ENCODE measurements at regions not wholly inside any gene's neighbourhood (a gene's known extent, or its start where the extent isn't known, plus 50 kb on each side); places are given as distances from the start of the nearest gene placed in this dataset.
"Not testable (repeated sequence)": the region's sequence is repeated elsewhere in the genome, so short reads cannot be mapped to it uniquely, and the experiment has no call there.

GRCh38 chr5:91243286-91243685 is 139.8 kb downstream of the ARRDC3 start:
- no peak for DNase-seq (ENCODE audit: low read depth in 3 of 3)

GRCh38 chr5:91241460-91241859 is 141.7 kb downstream of the ARRDC3 start:
- DNase-seq (ENCODE audit: low read depth in 3 of 3) = not testable (repeated sequence)

GRCh38 chr5:91240175-91240574 is 142.9 kb downstream of the ARRDC3 start:
- DNase-seq (ENCODE audit: low read depth in 3 of 3) = no peak

- no peak for DNase-seq (ENCODE audit: low read depth in 3 of 3)
Measured at GRCh38 chr5:91235271-91235694, 147.8 kb downstream of the ARRDC3 start.

- no peak for DNase-seq (ENCODE audit: low read depth in 3 of 3)
Measured at GRCh38 chr5:91232523-91232922, 150.6 kb downstream of the ARRDC3 start.

- no peak for DNase-seq (ENCODE audit: low read depth in 3 of 3)
Measured at GRCh38 chr5:91229031-91229727, 153.9 kb downstream of the ARRDC3 start.

GRCh38 chr5:91228188-91228587 is 154.9 kb downstream of the ARRDC3 start:
- DNase-seq (ENCODE audit: low read depth in 3 of 3) = no peak

- DNase-seq (ENCODE audit: low read depth in 3 of 3) = peak; percentile 35 to 46 (median 45)
Measured at GRCh38 chr5:91225848-91226686, 157.1 kb downstream of the ARRDC3 start.

GRCh38 chr5:91224969-91225368 is 158.1 kb downstream of the ARRDC3 start:
- DNase-seq (ENCODE audit: low read depth in 3 of 3) = no peak

GRCh38 chr5:91224456-91224855 is 158.7 kb downstream of the ARRDC3 start:
- no peak for DNase-seq (ENCODE audit: low read depth in 3 of 3)

GRCh38 chr5:91223886-91224285 is 159.2 kb downstream of the ARRDC3 start:
- no peak for DNase-seq (ENCODE audit: low read depth in 3 of 3)

- DNase-seq (ENCODE audit: low read depth in 3 of 3) = no peak
Measured at GRCh38 chr5:91222482-91222881, 160.6 kb downstream of the ARRDC3 start.

GRCh38 chr5:91221917-91222316 is 161.2 kb downstream of the ARRDC3 start:
- DNase-seq (ENCODE audit: low read depth in 3 of 3) = no peak

GRCh38 chr5:91219803-91220371 is 163.2 kb downstream of the ARRDC3 start:
- peak in 1 of 3 experiments; percentile 1 for DNase-seq (ENCODE audit: low read depth in 3 of 3)

- no peak for DNase-seq (ENCODE audit: low read depth in 3 of 3)
Measured at GRCh38 chr5:91219091-91219802, 163.9 kb downstream of the ARRDC3 start.

GRCh38 chr5:91217859-91218258 is 165.3 kb downstream of the ARRDC3 start:
- no peak for DNase-seq (ENCODE audit: low read depth in 3 of 3)

GRCh38 chr5:91214571-91214970 is 168.5 kb downstream of the ARRDC3 start:
- DNase-seq (ENCODE audit: low read depth in 3 of 3) = no peak

Measured in stimulated activated CD4-positive, alpha-beta T cell treated with anti-CD3 and anti-CD28 coated beads, TNF-alpha, amount 100 ng/mL, for 4 hours (primary cell).